HEK293 (cell line): ENCODE measurements at regions not wholly inside any gene's neighbourhood (a gene's known extent, or its start where the extent isn't known, plus 50 kb on each side); places are given as distances from the start of the nearest gene placed in this dataset.

Experiments used
- CTCF ChIA-PET: fragments of 350-600 bp; formaldehyde crosslinking; extraction: SDS; loops from one replicate; lab custom pipeline; 2021; ENCODE audit warnings: antibody characterized with exemption; lab: Yijun Ruan, JAX
- POLR2A ChIA-PET: fragments of 300-600 bp; formaldehyde crosslinking; extraction: SDS; loops from one replicate; lab custom pipeline; 2020; ENCODE audit warnings: antibody characterized with exemption, inconsistent platforms; lab: Yijun Ruan, JAX
- H3K27ac ChIP-seq: fragments of 200-500 bp; sonication (Bioruptor generic); 2 replicates; pipeline ENCODE4 v1.5.1; 2014; ENCODE audit warnings: low read depth, low read length, control low read depth, inconsistent platforms; ENCODE audit errors: extremely low read depth
- H3K36me3 ChIP-seq, 2 experiments: fragments of 200-500 bp in 1 of 2; sonication (Bioruptor generic) in 1 of 2; 1 replicate in 1 of 2; 2 replicates in 1 of 2; pipeline ENCODE4 v1.5.1; 2014 to 2017; ENCODE audit warnings: inconsistent platforms in 2 of 2, low read length in 2 of 2; ENCODE audit not compliant: control insufficient read depth in 2 of 2, insufficient read depth in 1 of 2
- H3K4me1 ChIP-seq: fragments of 200-500 bp; sonication (Bioruptor generic); 2 replicates; pipeline ENCODE4 v1.5.1; 2014; ENCODE audit warnings: mild to moderate bottlenecking, low read length, inconsistent platforms; ENCODE audit not compliant: control insufficient read depth, insufficient read depth
- H3K4me3 ChIP-seq: 2 replicates; pipeline ENCODE4 v1.5.1; 2011; ENCODE audit warnings: low read depth, mild to moderate bottlenecking, control low read depth, low read length, moderate library complexity
- H3K9me3 ChIP-seq: fragments of 200-500 bp; sonication (Bioruptor generic); 2 replicates; pipeline ENCODE4 v1.5.1; 2014; ENCODE audit warnings: low read depth, low read length, inconsistent platforms; ENCODE audit not compliant: control insufficient read depth, insufficient read depth
- AEBP2 ChIP-seq: fragments of 450-650 bp; formaldehyde crosslinking; IDR thresholded peaks from 2 replicates; pipeline ENCODE4 v1.5.1; 2016; ENCODE audit warnings: missing biosample characterization, missing genetic modification characterization, borderline replicate concordance
- CTCF ChIP-seq: fragments of 450-650 bp; formaldehyde crosslinking; IDR thresholded peaks from 2 replicates; pipeline ENCODE4 v1.5.1; 2016; ENCODE audit warnings: missing biosample characterization, missing genetic modification characterization
- EGR2 ChIP-seq: fragments of 450-650 bp; formaldehyde crosslinking; IDR thresholded peaks from 2 replicates; pipeline ENCODE4 v1.5.1; 2016; ENCODE audit warnings: low read depth, missing biosample characterization, missing genetic modification characterization
- HOXD13 ChIP-seq: sonication (generic); formaldehyde crosslinking; IDR thresholded peaks from 2 replicates; pipeline ENCODE4 v1.8.0; 2022; ENCODE audit warnings: missing genetic modification reagents, borderline replicate concordance
- KLF10 ChIP-seq: fragments of 450-650 bp; IDR thresholded peaks from 2 replicates; pipeline ENCODE4 v1.5.1; 2018; ENCODE audit warnings: missing biosample characterization, mild to moderate bottlenecking, missing genetic modification characterization
- PRDM1 ChIP-seq: fragments of 450-650 bp; formaldehyde crosslinking; IDR thresholded peaks from 2 replicates; pipeline ENCODE4; 2016; ENCODE audit warnings: missing biosample characterization, missing genetic modification characterization
- PRDM6 ChIP-seq: fragments of 450-650 bp; formaldehyde crosslinking; IDR thresholded peaks from 2 replicates; pipeline ENCODE4 v1.5.1; 2017; ENCODE audit warnings: missing biosample characterization, missing genetic modification characterization
- REPIN1 ChIP-seq: fragments of 450-650 bp; formaldehyde crosslinking; IDR thresholded peaks from 2 replicates; pipeline ENCODE4 v1.5.1; 2017; ENCODE audit warnings: missing biosample characterization, missing genetic modification characterization, low read depth
- TCF7L2 ChIP-seq: IDR thresholded peaks from 2 replicates; pipeline ENCODE4 v1.6.1; 2011; ENCODE audit warnings: low read depth, mild to moderate bottlenecking, inconsistent platforms, low read length, moderate library complexity, borderline replicate concordance
- ZBTB17 ChIP-seq: fragments of 450-650 bp; formaldehyde crosslinking; IDR thresholded peaks from 2 replicates; pipeline ENCODE4 v1.5.1; 2016; ENCODE audit warnings: missing biosample characterization, missing genetic modification characterization
- ZBTB44 ChIP-seq: fragments of 450-650 bp; IDR thresholded peaks from 2 replicates; pipeline ENCODE4 v1.5.1; 2018; ENCODE audit warnings: missing biosample characterization, mild to moderate bottlenecking, missing genetic modification characterization
- ZBTB7A ChIP-seq: fragments of 450-650 bp; formaldehyde crosslinking; IDR thresholded peaks from 2 replicates; pipeline ENCODE4 v1.5.1; 2016; ENCODE audit warnings: low read depth, missing biosample characterization, missing genetic modification characterization
- ZIC2 ChIP-seq: fragments of 450-650 bp; formaldehyde crosslinking; IDR thresholded peaks from 2 replicates; pipeline ENCODE4 v1.5.1; 2016; ENCODE audit warnings: missing biosample characterization, missing genetic modification characterization
- ZNF132 ChIP-seq: fragments of 450-650 bp; formaldehyde crosslinking; IDR thresholded peaks from 2 replicates; pipeline ENCODE4 v1.5.1; 2017; ENCODE audit warnings: missing biosample characterization, missing genetic modification characterization, borderline replicate concordance
- ZNF214 ChIP-seq: fragments of 450-650 bp; formaldehyde crosslinking; IDR thresholded peaks from 2 replicates; pipeline ENCODE4 v1.5.1; 2017; ENCODE audit warnings: missing biosample characterization, mild to moderate bottlenecking, missing genetic modification characterization, borderline replicate concordance
- ZNF311 ChIP-seq: fragments of 450-650 bp; formaldehyde crosslinking; IDR thresholded peaks from 2 replicates; pipeline ENCODE4 v1.5.1; 2017; ENCODE audit warnings: missing biosample characterization, missing genetic modification characterization, borderline replicate concordance
- ZNF48 ChIP-seq: fragments of 450-650 bp; formaldehyde crosslinking; IDR thresholded peaks from 2 replicates; pipeline ENCODE4 v1.5.1; 2016; ENCODE audit warnings: missing biosample characterization, missing genetic modification characterization
- ZNF518A ChIP-seq: fragments of 450-650 bp; formaldehyde crosslinking; conservative IDR thresholded peaks from 2 replicates; pipeline ENCODE4 v1.5.1; 2016; ENCODE audit warnings: low read depth, missing biosample characterization, missing genetic modification characterization
- ZNF521 ChIP-seq: fragments of 450-650 bp; formaldehyde crosslinking; IDR thresholded peaks from 2 replicates; pipeline ENCODE4 v1.5.1; 2017; ENCODE audit warnings: missing biosample characterization, mild to moderate bottlenecking, missing genetic modification characterization
- ZNF558 ChIP-seq: fragments of 450-650 bp; formaldehyde crosslinking; IDR thresholded peaks from 2 replicates; pipeline ENCODE4 v1.5.1; 2016; ENCODE audit warnings: missing biosample characterization, missing genetic modification characterization
- ZNF560 ChIP-seq: fragments of 450-650 bp; formaldehyde crosslinking; IDR thresholded peaks from 2 replicates; pipeline ENCODE4 v1.5.1; 2017; ENCODE audit warnings: missing biosample characterization, missing genetic modification characterization, borderline replicate concordance
- ZNF785 ChIP-seq: fragments of 450-650 bp; formaldehyde crosslinking; IDR thresholded peaks from 2 replicates; pipeline ENCODE4 v1.5.1; 2016; ENCODE audit warnings: missing biosample characterization, missing genetic modification characterization
- ZSCAN18 ChIP-seq: fragments of 450-650 bp; formaldehyde crosslinking; IDR thresholded peaks from 2 replicates; pipeline ENCODE4 v1.5.1; 2016; ENCODE audit warnings: missing biosample characterization, missing genetic modification characterization

GRCh38 chr18:4831127-4831526 lies 365.9 kb downstream of the AKAIN1 start:
- H3K4me3 ChIP-seq: no peak overlapping the region
- no peaks in the 10 kb centered on the region for H3K4me1 ChIP-seq
- POLR2A ChIA-PET: no interaction called here
- no peaks in the 10 kb centered on the region for H3K36me3 ChIP-seq
- no peak for TF ChIP-seq ZIC2 (tag by site-specific recombination)
- no peak for TF ChIP-seq ZNF48 (tag by site-specific recombination)
- no peak for TF ChIP-seq ZSCAN18
- TF ChIP-seq ZNF558 (tag by site-specific recombination): no peak
- no peak for TF ChIP-seq ZNF521
- no peak for TF ChIP-seq ZNF132 (tag by site-specific recombination)
- no peak for TF ChIP-seq ZBTB44 (tag by site-specific recombination)
- TF ChIP-seq KLF10 (tag by site-specific recombination): no peak
- no peak for TF ChIP-seq ZNF560 (tag by site-specific recombination)
- no peak for TF ChIP-seq PRDM6 (tag by site-specific recombination)
- TF ChIP-seq TCF7L2: no peak
- no peak for TF ChIP-seq ZNF311 (tag by site-specific recombination)
- TF ChIP-seq ZNF785: no peak
- TF ChIP-seq ZBTB7A (tag by site-specific recombination): no peak
- no peak for TF ChIP-seq REPIN1 (tag by site-specific recombination)
- TF ChIP-seq ZBTB17 (tag by site-specific recombination): no peak
- TF ChIP-seq EGR2 (tag by site-specific recombination): no peak
- H3K9me3 ChIP-seq: no peaks in the 10 kb centered on the region
- CTCF ChIA-PET: no interaction called here
- no peak overlapping the region for H3K27ac ChIP-seq

GRCh38 chr18:4823091-4823490 lies 368.0 kb upstream of the DLGAP1 start:
- Histone ChIP-seq H3K4me3 (no peak overlapping the region), H3K9me3 (no peaks in the 10 kb centered on the region), H3K27ac (no peak overlapping the region), H3K4me1 (no peaks in the 10 kb centered on the region), H3K36me3 (no peaks in the 10 kb centered on the region)
- ChIA-PET POLR2A (no interaction called here), CTCF (interaction anchor here (0.6 kb wide), 1 partner anchor 10 kb away, joined by 3 read pairs; no protein-coding TSS in a partner anchor)
- TF ChIP-seq ZNF214 (tag by site-specific recombination): no peak
- no peak for TF ChIP-seq ZNF518A (tag by site-specific recombination)
- no peak for TF ChIP-seq AEBP2 (tag by site-specific recombination)
- TF ChIP-seq PRDM1: no peak
- no peak for TF ChIP-seq HOXD13 (CRISPR knock-in tag)
- TF ChIP-seq CTCF: no peak
